Tibial nerve (tissue), 4 donors: ENCODE measurements at regions not wholly inside any gene's neighbourhood (a gene's known extent, or its start where the extent isn't known, plus 50 kb on each side); places are given as distances from the start of the nearest gene placed in this dataset.

Source experiments
- EP300 ChIP-seq, 2 donors: sonication (generic); formaldehyde crosslinking; IDR thresholded peaks; one replicate each; pipeline ENCODE4 v1.6.1; 2017; ENCODE audit warnings: antibody characterized with exemption in 2 of 2, mild to moderate bottlenecking in 1 of 2
- POLR2A ChIP-seq, 2 donors: fragments of 450-650 bp; IDR thresholded peaks; one replicate each; pipeline ENCODE4 v1.6.1; 2017; ENCODE audit warnings: antibody characterized with exemption in 2 of 2, mild to moderate bottlenecking in 2 of 2, moderate library complexity in 2 of 2
- TF ChIP-seq, protein P1 (sequence below), 5 experiments: fragments of 200-600 bp in 3 of 5; fragments of 450-650 bp in 2 of 5; sonication (generic) in 3 of 5; IDR thresholded peaks; one replicate each; pipeline ENCODE4 v1.5.1; 2016 to 2019; ENCODE audit warnings: antibody characterized with exemption in 5 of 5, mild to moderate bottlenecking in 3 of 5, moderate library complexity in 2 of 5

- TF ChIP-seq POLR2A (IDR thresholded peaks at IDR 0.05) (no peak), EP300 (IDR thresholded peaks at IDR 0.05) (no peak)
- TF ChIP-seq, protein P1, sequence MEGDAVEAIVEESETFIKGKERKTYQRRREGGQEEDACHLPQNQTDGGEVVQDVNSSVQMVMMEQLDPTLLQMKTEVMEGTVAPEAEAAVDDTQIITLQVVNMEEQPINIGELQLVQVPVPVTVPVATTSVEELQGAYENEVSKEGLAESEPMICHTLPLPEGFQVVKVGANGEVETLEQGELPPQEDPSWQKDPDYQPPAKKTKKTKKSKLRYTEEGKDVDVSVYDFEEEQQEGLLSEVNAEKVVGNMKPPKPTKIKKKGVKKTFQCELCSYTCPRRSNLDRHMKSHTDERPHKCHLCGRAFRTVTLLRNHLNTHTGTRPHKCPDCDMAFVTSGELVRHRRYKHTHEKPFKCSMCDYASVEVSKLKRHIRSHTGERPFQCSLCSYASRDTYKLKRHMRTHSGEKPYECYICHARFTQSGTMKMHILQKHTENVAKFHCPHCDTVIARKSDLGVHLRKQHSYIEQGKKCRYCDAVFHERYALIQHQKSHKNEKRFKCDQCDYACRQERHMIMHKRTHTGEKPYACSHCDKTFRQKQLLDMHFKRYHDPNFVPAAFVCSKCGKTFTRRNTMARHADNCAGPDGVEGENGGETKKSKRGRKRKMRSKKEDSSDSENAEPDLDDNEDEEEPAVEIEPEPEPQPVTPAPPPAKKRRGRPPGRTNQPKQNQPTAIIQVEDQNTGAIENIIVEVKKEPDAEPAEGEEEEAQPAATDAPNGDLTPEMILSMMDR (IDR thresholded peaks at IDR 0.05), result no peak
These were observed 333.4 kb upstream of the B3GAT1 start for GRCh38 chr11:134745456-134745855.
